HuH-7.5 (cell line): ENCODE measurements at regions not wholly inside any gene's neighbourhood (a gene's known extent, or its start where the extent isn't known, plus 50 kb on each side); places are given as distances from the start of the nearest gene placed in this dataset.

ENCODE experiments used
- DNase-seq: peaks from one replicate; pipeline ENCODE4 v3.0.0; 2011; ENCODE audit warnings: low spot score

- DNase-seq = no peak
Observed at GRCh38 chr4:104964410-104965175, 182.1 kb upstream of the TET2 start.

- DNase-seq = no peak
Observed at GRCh38 chr4:104966349-104967033, 180.2 kb upstream of the TET2 start.

- no peak for DNase-seq
Observed at GRCh38 chr4:104967034-104967401, 179.7 kb upstream of the TET2 start.

- DNase-seq = no peak
Observed at GRCh38 chr4:104969394-104970082, 177.1 kb upstream of the TET2 start.

GRCh38 chr4:104971462-104971861, 175.2 kb upstream of the TET2 start:
- no peak for DNase-seq

- DNase-seq = no peak
Observed at GRCh38 chr4:104973708-104974107, 173.0 kb upstream of the TET2 start.

GRCh38 chr4:104975617-104976016, 171.1 kb upstream of the TET2 start:
- DNase-seq = no peak

- DNase-seq = no peak
Observed at GRCh38 chr4:104976262-104976661, 170.4 kb upstream of the TET2 start.

- DNase-seq = no peak
Observed at GRCh38 chr4:104979083-104979760, 167.5 kb upstream of the TET2 start.

GRCh38 chr4:104983615-104984179, 163.0 kb upstream of the TET2 start:
- no peak for DNase-seq

GRCh38 chr4:104986306-104986705, 160.4 kb upstream of the TET2 start:
- DNase-seq = no peak

GRCh38 chr4:104989371-104989770, 157.3 kb upstream of the TET2 start:
- no peak for DNase-seq

- DNase-seq = no peak
Observed at GRCh38 chr4:105002278-105002677, 144.4 kb upstream of the TET2 start.

GRCh38 chr4:105014234-105014633, 132.4 kb upstream of the TET2 start:
- DNase-seq = no peak

GRCh38 chr4:105014635-105015034, 132.0 kb upstream of the TET2 start:
- no peak for DNase-seq

- no peak for DNase-seq
Observed at GRCh38 chr4:105015750-105016149, 130.9 kb upstream of the TET2 start.

- DNase-seq = no peak
Observed at GRCh38 chr4:105022811-105023667, 123.6 kb upstream of the TET2 start.

GRCh38 chr4:105023668-105024055, 123.0 kb upstream of the TET2 start:
- DNase-seq = no peak

GRCh38 chr4:105025263-105026017, 121.2 kb upstream of the TET2 start:
- DNase-seq = no peak

- no peak for DNase-seq
Observed at GRCh38 chr4:105036991-105037390, 109.7 kb upstream of the TET2 start.

GRCh38 chr4:105042451-105042850, 104.2 kb upstream of the TET2 start:
- DNase-seq = no peak
